ENCODE measurements at regions not wholly inside any gene's neighbourhood (a gene's known extent, or its start where the extent isn't known, plus 50 kb on each side); places are given as distances from the start of the nearest gene placed in this dataset.
"Not testable (repeated sequence)": the region's sequence is repeated elsewhere in the genome, so short reads cannot be mapped to it uniquely, and the experiment has no call there.

GRCh38 chr6:169406804-169407203, 153.2 kb upstream of the THBS2 start:
- Histone ChIP-seq H3K27me3 (ENCODE audit: insufficient read depth, insufficient read length) (no peaks in the 10 kb centered on the region), H3K36me3 (ENCODE audit: insufficient read depth, insufficient read length, low read length) (no peaks in the 10 kb centered on the region), H3K9ac (ENCODE audit: insufficient read length, low read depth) (no peak overlapping the region), H3K4me1 (ENCODE audit: insufficient read depth, insufficient read length) (no peaks in the 10 kb centered on the region), H3K4me3 (ENCODE audit: insufficient read length, low read depth) (no peak overlapping the region), H3K9me3 (ENCODE audit: insufficient read depth, low read length) (peaks cover 17% of the 10 kb centered on the region; the same call in 1 of the 2 replicates)
- TF ChIP-seq YY1 (IDR thresholded peaks at IDR 0.05; ENCODE audit: insufficient read depth, insufficient read length) (no peak), ZNF274 (IDR thresholded peaks at IDR 0.05; ENCODE audit: low read depth, low read length) (no peak), SUZ12 (IDR thresholded peaks at IDR 0.05; ENCODE audit: extremely low read depth, insufficient read depth, insufficient read length) (no peak)
- no peak for DNase-seq (ENCODE audit: low read depth, low spot score)

GRCh38 chr6:169406034-169406433, 152.4 kb upstream of the THBS2 start:
- H3K9me3 ChIP-seq (ENCODE audit: insufficient read depth, low read length): peaks cover 17% of the 10 kb centered on the region; the same call in 1 of the 2 replicates
- H3K36me3 ChIP-seq (ENCODE audit: insufficient read depth, insufficient read length, low read length): no peaks in the 10 kb centered on the region
- no peak for DNase-seq (ENCODE audit: low read depth, low spot score)
- H3K4me3 ChIP-seq (ENCODE audit: insufficient read length, low read depth): no peak overlapping the region
- H3K9ac ChIP-seq (ENCODE audit: insufficient read length, low read depth): no peak overlapping the region
- H3K4me1 ChIP-seq (ENCODE audit: insufficient read depth, insufficient read length): no peaks in the 10 kb centered on the region
- TF ChIP-seq SUZ12 (IDR thresholded peaks at IDR 0.05; ENCODE audit: extremely low read depth, insufficient read depth, insufficient read length) (no peak), ZNF274 (IDR thresholded peaks at IDR 0.05; ENCODE audit: low read depth, low read length) (no peak), YY1 (IDR thresholded peaks at IDR 0.05; ENCODE audit: insufficient read depth, insufficient read length) (no peak)
- H3K27me3 ChIP-seq (ENCODE audit: insufficient read depth, insufficient read length): no peaks in the 10 kb centered on the region

GRCh38 chr6:169404828-169405227, 151.2 kb upstream of the THBS2 start:
- H3K4me3 ChIP-seq (ENCODE audit: insufficient read length, low read depth): no peak overlapping the region
- H3K27me3 ChIP-seq (ENCODE audit: insufficient read depth, insufficient read length): no peaks in the 10 kb centered on the region
- no peak for DNase-seq (ENCODE audit: low read depth, low spot score)
- H3K4me1 ChIP-seq (ENCODE audit: insufficient read depth, insufficient read length): no peaks in the 10 kb centered on the region
- TF ChIP-seq ZNF274 (IDR thresholded peaks at IDR 0.05; ENCODE audit: low read depth, low read length): no peak
- no peak for TF ChIP-seq YY1 (IDR thresholded peaks at IDR 0.05; ENCODE audit: insufficient read depth, insufficient read length)
- TF ChIP-seq SUZ12 (IDR thresholded peaks at IDR 0.05; ENCODE audit: extremely low read depth, insufficient read depth, insufficient read length): no peak
- H3K9me3 ChIP-seq (ENCODE audit: insufficient read depth, low read length): peaks cover 13% of the 10 kb centered on the region; the same call in 1 of the 2 replicates
- no peak overlapping the region for H3K9ac ChIP-seq (ENCODE audit: insufficient read length, low read depth)
- H3K36me3 ChIP-seq (ENCODE audit: insufficient read depth, insufficient read length, low read length): no peaks in the 10 kb centered on the region

GRCh38 chr6:169398342-169399105, 144.9 kb upstream of the THBS2 start:
- no peak overlapping the region for H3K9ac ChIP-seq (ENCODE audit: insufficient read length, low read depth)
- H3K9me3 ChIP-seq (ENCODE audit: insufficient read depth, low read length): no peaks in the 10 kb centered on the region
- no peak for DNase-seq (ENCODE audit: low read depth, low spot score)
- no peaks in the 10 kb centered on the region for H3K27me3 ChIP-seq (ENCODE audit: insufficient read depth, insufficient read length)
- H3K36me3 ChIP-seq (ENCODE audit: insufficient read depth, insufficient read length, low read length): no peaks in the 10 kb centered on the region
- no peak overlapping the region for H3K4me3 ChIP-seq (ENCODE audit: insufficient read length, low read depth)
- TF ChIP-seq SUZ12 (IDR thresholded peaks at IDR 0.05; ENCODE audit: extremely low read depth, insufficient read depth, insufficient read length) (no peak), YY1 (IDR thresholded peaks at IDR 0.05; ENCODE audit: insufficient read depth, insufficient read length) (no peak), ZNF274 (IDR thresholded peaks at IDR 0.05; ENCODE audit: low read depth, low read length) (no peak)
- H3K4me1 ChIP-seq (ENCODE audit: insufficient read depth, insufficient read length): no peaks in the 10 kb centered on the region

GRCh38 chr6:169397684-169398083, 144.0 kb upstream of the THBS2 start:
- H3K9ac ChIP-seq (ENCODE audit: insufficient read length, low read depth): no peak overlapping the region
- H3K9me3 ChIP-seq (ENCODE audit: insufficient read depth, low read length): peaks cover 5% of the 10 kb centered on the region; the same call in 1 of the 2 replicates
- no peak for DNase-seq (ENCODE audit: low read depth, low spot score)
- H3K4me1 ChIP-seq (ENCODE audit: insufficient read depth, insufficient read length): no peaks in the 10 kb centered on the region
- H3K27me3 ChIP-seq (ENCODE audit: insufficient read depth, insufficient read length): no peaks in the 10 kb centered on the region
- H3K4me3 ChIP-seq (ENCODE audit: insufficient read length, low read depth): no peak overlapping the region
- H3K36me3 ChIP-seq (ENCODE audit: insufficient read depth, insufficient read length, low read length): no peaks in the 10 kb centered on the region
- TF ChIP-seq SUZ12 (IDR thresholded peaks at IDR 0.05; ENCODE audit: extremely low read depth, insufficient read depth, insufficient read length): no peak
- no peak for TF ChIP-seq YY1 (IDR thresholded peaks at IDR 0.05; ENCODE audit: insufficient read depth, insufficient read length)
- TF ChIP-seq ZNF274 (IDR thresholded peaks at IDR 0.05; ENCODE audit: low read depth, low read length): no peak

GRCh38 chr6:169396554-169397163, 143.0 kb upstream of the THBS2 start:
- H3K4me3 ChIP-seq (ENCODE audit: insufficient read length, low read depth): no peak overlapping the region
- no peaks in the 10 kb centered on the region for H3K36me3 ChIP-seq (ENCODE audit: insufficient read depth, insufficient read length, low read length)
- TF ChIP-seq ZNF274 (IDR thresholded peaks at IDR 0.05; ENCODE audit: low read depth, low read length): no peak
- no peak for TF ChIP-seq YY1 (IDR thresholded peaks at IDR 0.05; ENCODE audit: insufficient read depth, insufficient read length)
- TF ChIP-seq SUZ12 (IDR thresholded peaks at IDR 0.05; ENCODE audit: extremely low read depth, insufficient read depth, insufficient read length): no peak
- peaks cover 13% of the 10 kb centered on the region for H3K9me3 ChIP-seq (ENCODE audit: insufficient read depth, low read length)
- no peak for DNase-seq (ENCODE audit: low read depth, low spot score)
- no peaks in the 10 kb centered on the region for H3K4me1 ChIP-seq (ENCODE audit: insufficient read depth, insufficient read length)
- H3K27me3 ChIP-seq (ENCODE audit: insufficient read depth, insufficient read length): no peaks in the 10 kb centered on the region
- no peak overlapping the region for H3K9ac ChIP-seq (ENCODE audit: insufficient read length, low read depth)

- peaks cover 19% of the 10 kb centered on the region for H3K9me3 ChIP-seq (ENCODE audit: insufficient read depth, low read length)
- not testable (repeated sequence) for H3K9ac ChIP-seq (ENCODE audit: insufficient read length, low read depth); H3K36me3 ChIP-seq (ENCODE audit: insufficient read depth, insufficient read length, low read length); H3K4me3 ChIP-seq (ENCODE audit: insufficient read length, low read depth); H3K27me3 ChIP-seq (ENCODE audit: insufficient read depth, insufficient read length); H3K4me1 ChIP-seq (ENCODE audit: insufficient read depth, insufficient read length); DNase-seq (ENCODE audit: low read depth, low spot score)
Observed at GRCh38 chr6:169396009-169396539, 142.4 kb upstream of the THBS2 start.

Data from NT2/D1 (cell line).